ENCODE measurements at regions not wholly inside any gene's neighbourhood (a gene's known extent, or its start where the extent isn't known, plus 50 kb on each side); places are given as distances from the start of the nearest gene placed in this dataset.

GRCh38 chr4:66266035-66266434, 595.7 kb upstream of the EPHA5 start:
- H3K27ac ChIP-seq (ENCODE audit: low read depth, low read length): no peak overlapping the region
- H3K9ac ChIP-seq (ENCODE audit: low read depth, low read length): no peak overlapping the region
- H3K27me3 ChIP-seq (ENCODE audit: control insufficient read depth, insufficient read depth, low read length): no peaks in the 10 kb centered on the region
- no peaks in the 10 kb centered on the region for H3K36me3 ChIP-seq (ENCODE audit: control insufficient read depth, insufficient read depth, low read length)
- no peak overlapping the region for H3K4me3 ChIP-seq (ENCODE audit: low read depth, low read length)
- H3K9me3 ChIP-seq (ENCODE audit: control insufficient read depth, insufficient read depth, low read length): peaks cover under 1% of the 10 kb centered on the region; the same call in 1 of the 2 replicates
- no peaks in the 10 kb centered on the region for H3K4me1 ChIP-seq (ENCODE audit: control insufficient read depth, insufficient read depth, low read length)

DNA sequence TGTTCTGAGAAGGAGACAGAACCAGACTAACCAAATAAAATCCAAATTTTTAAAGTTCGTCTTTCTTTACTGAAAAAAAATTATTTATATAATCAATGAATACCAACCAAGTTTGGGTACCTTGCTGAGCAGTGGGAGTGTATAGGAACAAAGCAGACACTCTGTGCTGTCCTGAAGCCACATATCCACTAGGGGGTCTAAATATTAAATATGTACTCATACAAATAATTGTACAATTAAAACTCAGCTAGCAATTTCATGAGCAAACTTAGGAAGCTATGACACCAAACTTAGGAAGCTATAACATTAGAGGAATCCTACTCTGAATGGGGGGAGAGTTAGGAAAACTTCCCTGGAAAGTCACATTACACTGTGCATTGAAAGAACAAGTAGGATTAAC, 582.0 kb upstream of the EPHA5 start:
- H3K9ac ChIP-seq (ENCODE audit: low read depth, low read length): no peak overlapping the region
- H3K36me3 ChIP-seq (ENCODE audit: control insufficient read depth, insufficient read depth, low read length): no peaks in the 10 kb centered on the region
- H3K4me1 ChIP-seq (ENCODE audit: control insufficient read depth, insufficient read depth, low read length): no peaks in the 10 kb centered on the region
- no peak overlapping the region for H3K27ac ChIP-seq (ENCODE audit: low read depth, low read length)
- no peaks in the 10 kb centered on the region for H3K9me3 ChIP-seq (ENCODE audit: control insufficient read depth, insufficient read depth, low read length)
- H3K27me3 ChIP-seq (ENCODE audit: control insufficient read depth, insufficient read depth, low read length): no peaks in the 10 kb centered on the region
- no peak overlapping the region for H3K4me3 ChIP-seq (ENCODE audit: low read depth, low read length)

DNA sequence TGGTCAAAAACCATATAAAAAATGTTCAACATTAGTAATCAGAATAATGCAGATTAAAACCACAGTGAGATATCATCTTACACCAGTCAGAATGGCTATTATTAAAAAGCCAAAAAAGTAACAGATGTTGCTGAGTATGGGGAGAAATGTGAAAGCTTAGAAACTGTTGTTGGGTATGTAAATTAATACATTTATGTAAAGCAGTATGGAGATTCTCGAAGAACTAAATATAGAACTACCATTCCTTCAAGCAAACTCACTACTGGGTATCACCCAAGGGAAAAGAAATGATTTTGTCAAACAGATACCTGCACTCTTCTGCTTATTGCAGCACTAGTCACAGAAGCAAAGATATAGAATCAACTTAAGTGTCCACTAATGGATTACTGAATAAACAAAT, 576.4 kb upstream of the EPHA5 start:
- Histone ChIP-seq H3K36me3 (ENCODE audit: control insufficient read depth, insufficient read depth, low read length) (no peaks in the 10 kb centered on the region), H3K27me3 (ENCODE audit: control insufficient read depth, insufficient read depth, low read length) (no peaks in the 10 kb centered on the region), H3K9ac (ENCODE audit: low read depth, low read length) (no peak overlapping the region), H3K27ac (ENCODE audit: low read depth, low read length) (no peak overlapping the region), H3K9me3 (ENCODE audit: control insufficient read depth, insufficient read depth, low read length) (no peaks in the 10 kb centered on the region), H3K4me1 (ENCODE audit: control insufficient read depth, insufficient read depth, low read length) (peaks cover 4% of the 10 kb centered on the region; the same call in 1 of the 2 replicates), H3K4me3 (ENCODE audit: low read depth, low read length) (no peak overlapping the region)

GRCh38 chr4:66235876-66236275, 565.6 kb upstream of the EPHA5 start:
- no peak overlapping the region for H3K4me3 ChIP-seq (ENCODE audit: low read depth, low read length)
- H3K9ac ChIP-seq (ENCODE audit: low read depth, low read length): no peak overlapping the region
- no peaks in the 10 kb centered on the region for H3K36me3 ChIP-seq (ENCODE audit: control insufficient read depth, insufficient read depth, low read length)
- H3K4me1 ChIP-seq (ENCODE audit: control insufficient read depth, insufficient read depth, low read length): no peaks in the 10 kb centered on the region
- H3K27ac ChIP-seq (ENCODE audit: low read depth, low read length): no peak overlapping the region
- no peaks in the 10 kb centered on the region for H3K9me3 ChIP-seq (ENCODE audit: control insufficient read depth, insufficient read depth, low read length)
- H3K27me3 ChIP-seq (ENCODE audit: control insufficient read depth, insufficient read depth, low read length): no peaks in the 10 kb centered on the region

GRCh38 chr4:66229885-66230284, 559.6 kb upstream of the EPHA5 start:
- no peak overlapping the region for H3K4me3 ChIP-seq (ENCODE audit: low read depth, low read length)
- H3K27ac ChIP-seq (ENCODE audit: low read depth, low read length): no peak overlapping the region
- no peaks in the 10 kb centered on the region for H3K27me3 ChIP-seq (ENCODE audit: control insufficient read depth, insufficient read depth, low read length)
- no peaks in the 10 kb centered on the region for H3K4me1 ChIP-seq (ENCODE audit: control insufficient read depth, insufficient read depth, low read length)
- H3K36me3 ChIP-seq (ENCODE audit: control insufficient read depth, insufficient read depth, low read length): no peaks in the 10 kb centered on the region
- H3K9ac ChIP-seq (ENCODE audit: low read depth, low read length): no peak overlapping the region
- H3K9me3 ChIP-seq (ENCODE audit: control insufficient read depth, insufficient read depth, low read length): no peaks in the 10 kb centered on the region

- no peak overlapping the region for H3K9ac ChIP-seq (ENCODE audit: low read depth, low read length)
- H3K27ac ChIP-seq (ENCODE audit: low read depth, low read length): no peak overlapping the region
- no peak overlapping the region for H3K4me3 ChIP-seq (ENCODE audit: low read depth, low read length)
- H3K36me3 ChIP-seq (ENCODE audit: control insufficient read depth, insufficient read depth, low read length): no peaks in the 10 kb centered on the region
- no peaks in the 10 kb centered on the region for H3K9me3 ChIP-seq (ENCODE audit: control insufficient read depth, insufficient read depth, low read length)
- H3K4me1 ChIP-seq (ENCODE audit: control insufficient read depth, insufficient read depth, low read length): no peaks in the 10 kb centered on the region
- H3K27me3 ChIP-seq (ENCODE audit: control insufficient read depth, insufficient read depth, low read length): no peaks in the 10 kb centered on the region
These were observed 555.2 kb upstream of the EPHA5 start for GRCh38 chr4:66225539-66225938.

- no peak overlapping the region for H3K27ac ChIP-seq (ENCODE audit: low read depth, low read length)
- H3K9me3 ChIP-seq (ENCODE audit: control insufficient read depth, insufficient read depth, low read length): no peaks in the 10 kb centered on the region
- H3K27me3 ChIP-seq (ENCODE audit: control insufficient read depth, insufficient read depth, low read length): no peaks in the 10 kb centered on the region
- H3K4me1 ChIP-seq (ENCODE audit: control insufficient read depth, insufficient read depth, low read length): no peaks in the 10 kb centered on the region
- no peak overlapping the region for H3K4me3 ChIP-seq (ENCODE audit: low read depth, low read length)
- no peak overlapping the region for H3K9ac ChIP-seq (ENCODE audit: low read depth, low read length)
- no peaks in the 10 kb centered on the region for H3K36me3 ChIP-seq (ENCODE audit: control insufficient read depth, insufficient read depth, low read length)
These were observed 552.9 kb upstream of the EPHA5 start for GRCh38 chr4:66223068-66223703.

GRCh38 chr4:66219401-66219800, 549.1 kb upstream of the EPHA5 start:
- no peaks in the 10 kb centered on the region for H3K4me1 ChIP-seq (ENCODE audit: control insufficient read depth, insufficient read depth, low read length)
- H3K4me3 ChIP-seq (ENCODE audit: low read depth, low read length): no peak overlapping the region
- no peaks in the 10 kb centered on the region for H3K36me3 ChIP-seq (ENCODE audit: control insufficient read depth, insufficient read depth, low read length)
- no peaks in the 10 kb centered on the region for H3K9me3 ChIP-seq (ENCODE audit: control insufficient read depth, insufficient read depth, low read length)
- no peaks in the 10 kb centered on the region for H3K27me3 ChIP-seq (ENCODE audit: control insufficient read depth, insufficient read depth, low read length)
- H3K9ac ChIP-seq (ENCODE audit: low read depth, low read length): no peak overlapping the region
- no peak overlapping the region for H3K27ac ChIP-seq (ENCODE audit: low read depth, low read length)

GRCh38 chr4:66216252-66216651, 546.0 kb upstream of the EPHA5 start:
- H3K27ac ChIP-seq (ENCODE audit: low read depth, low read length): no peak overlapping the region

GRCh38 chr4:66212489-66212888, 542.2 kb upstream of the EPHA5 start:
- no peak overlapping the region for H3K4me3 ChIP-seq (ENCODE audit: low read depth, low read length)
- H3K36me3 ChIP-seq (ENCODE audit: control insufficient read depth, insufficient read depth, low read length): no peaks in the 10 kb centered on the region
- no peak overlapping the region for H3K9ac ChIP-seq (ENCODE audit: low read depth, low read length)
- no peaks in the 10 kb centered on the region for H3K9me3 ChIP-seq (ENCODE audit: control insufficient read depth, insufficient read depth, low read length)
- H3K4me1 ChIP-seq (ENCODE audit: control insufficient read depth, insufficient read depth, low read length): no peaks in the 10 kb centered on the region
- no peak overlapping the region for H3K27ac ChIP-seq (ENCODE audit: low read depth, low read length)
- H3K27me3 ChIP-seq (ENCODE audit: control insufficient read depth, insufficient read depth, low read length): no peaks in the 10 kb centered on the region

More at GRCh38 chr4:66216252-66216651, 546.0 kb upstream of the EPHA5 start:
- no peaks in the 10 kb centered on the region for H3K4me1 ChIP-seq (ENCODE audit: control insufficient read depth, insufficient read depth, low read length)
- no peak overlapping the region for H3K9ac ChIP-seq (ENCODE audit: low read depth, low read length)
- no peaks in the 10 kb centered on the region for H3K36me3 ChIP-seq (ENCODE audit: control insufficient read depth, insufficient read depth, low read length)
- H3K27me3 ChIP-seq (ENCODE audit: control insufficient read depth, insufficient read depth, low read length): no peaks in the 10 kb centered on the region
- no peak overlapping the region for H3K4me3 ChIP-seq (ENCODE audit: low read depth, low read length)
- H3K9me3 ChIP-seq (ENCODE audit: control insufficient read depth, insufficient read depth, low read length): no peaks in the 10 kb centered on the region

DNA sequence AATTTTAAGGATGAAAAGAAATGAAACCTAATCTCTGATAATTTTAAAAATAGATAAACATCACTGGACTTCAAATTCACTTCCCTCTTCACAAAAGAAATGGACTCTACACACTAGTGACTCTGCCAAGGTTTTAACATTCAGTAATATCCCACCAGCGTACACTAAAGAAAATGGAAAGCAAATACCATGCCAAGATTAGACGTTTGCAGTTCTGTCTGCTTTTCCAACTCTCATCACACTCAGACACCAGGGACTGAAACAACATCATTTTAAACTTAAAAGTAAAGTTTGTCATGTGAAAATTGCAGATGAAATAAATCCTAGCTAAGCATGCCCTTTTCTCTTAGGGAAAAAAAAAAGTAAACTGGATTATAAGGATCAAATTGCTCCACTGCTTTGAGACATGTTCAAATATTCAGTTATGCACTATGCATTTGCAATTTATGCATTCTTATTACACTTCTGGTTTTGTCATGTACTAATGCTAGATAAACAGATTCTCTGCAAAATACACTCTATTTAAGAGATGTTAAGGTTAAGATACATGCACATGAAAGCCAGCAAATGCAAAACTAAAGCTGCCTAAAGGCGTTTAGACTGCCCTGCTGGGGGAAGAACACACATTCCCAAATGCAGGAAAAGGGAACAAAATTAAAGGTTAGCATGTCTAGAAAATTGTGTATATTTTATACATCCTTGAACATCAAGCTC, 534.4 kb upstream of the EPHA5 start:
- no peaks in the 10 kb centered on the region for H3K36me3 ChIP-seq (ENCODE audit: control insufficient read depth, insufficient read depth, low read length)
- no peaks in the 10 kb centered on the region for H3K4me1 ChIP-seq (ENCODE audit: control insufficient read depth, insufficient read depth, low read length)
- no peaks in the 10 kb centered on the region for H3K27me3 ChIP-seq (ENCODE audit: control insufficient read depth, insufficient read depth, low read length)
- no peaks in the 10 kb centered on the region for H3K9me3 ChIP-seq (ENCODE audit: control insufficient read depth, insufficient read depth, low read length)
- no peak overlapping the region for H3K9ac ChIP-seq (ENCODE audit: low read depth, low read length)
- no peak overlapping the region for H3K27ac ChIP-seq (ENCODE audit: low read depth, low read length)
- H3K4me3 ChIP-seq (ENCODE audit: low read depth, low read length): no peak overlapping the region

Measured in HUES48 (cell line).